ENCODE measurements at regions not wholly inside any gene's neighbourhood (a gene's known extent, or its start where the extent isn't known, plus 50 kb on each side); places are given as distances from the start of the nearest gene placed in this dataset.

DNA sequence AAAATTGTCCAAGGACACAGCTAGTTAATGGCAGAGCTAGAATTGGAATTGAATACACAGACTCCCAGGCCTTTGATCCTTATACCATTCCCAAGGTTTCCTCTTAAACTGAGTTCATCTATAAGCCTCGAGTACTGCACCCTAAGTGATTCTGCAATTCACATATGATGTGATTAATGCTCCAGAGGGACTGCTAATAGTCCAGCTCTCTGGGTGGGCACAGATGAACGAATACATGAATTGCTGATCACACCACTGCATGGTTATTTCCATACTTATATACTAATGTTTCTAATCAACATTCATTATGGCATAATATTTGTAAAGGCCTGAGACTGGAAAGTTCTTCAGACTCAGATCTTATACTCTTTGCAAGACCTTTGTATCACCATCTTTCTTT, 101.8 kb downstream of the NUFIP1 start:
- Mint-ChIP-seq H3K9me3 (no peaks in the 10 kb centered on the region), H3K27me3 (ENCODE audit: low read depth) (peaks cover 10% of the 10 kb centered on the region), H3K4me3 (no peak overlapping the region), H3K27ac (no peak overlapping the region), H3K36me3 (ENCODE audit: low read depth) (no peaks in the 10 kb centered on the region), H3K4me1 (no peaks in the 10 kb centered on the region)
- TF ChIP-seq, protein P1, sequence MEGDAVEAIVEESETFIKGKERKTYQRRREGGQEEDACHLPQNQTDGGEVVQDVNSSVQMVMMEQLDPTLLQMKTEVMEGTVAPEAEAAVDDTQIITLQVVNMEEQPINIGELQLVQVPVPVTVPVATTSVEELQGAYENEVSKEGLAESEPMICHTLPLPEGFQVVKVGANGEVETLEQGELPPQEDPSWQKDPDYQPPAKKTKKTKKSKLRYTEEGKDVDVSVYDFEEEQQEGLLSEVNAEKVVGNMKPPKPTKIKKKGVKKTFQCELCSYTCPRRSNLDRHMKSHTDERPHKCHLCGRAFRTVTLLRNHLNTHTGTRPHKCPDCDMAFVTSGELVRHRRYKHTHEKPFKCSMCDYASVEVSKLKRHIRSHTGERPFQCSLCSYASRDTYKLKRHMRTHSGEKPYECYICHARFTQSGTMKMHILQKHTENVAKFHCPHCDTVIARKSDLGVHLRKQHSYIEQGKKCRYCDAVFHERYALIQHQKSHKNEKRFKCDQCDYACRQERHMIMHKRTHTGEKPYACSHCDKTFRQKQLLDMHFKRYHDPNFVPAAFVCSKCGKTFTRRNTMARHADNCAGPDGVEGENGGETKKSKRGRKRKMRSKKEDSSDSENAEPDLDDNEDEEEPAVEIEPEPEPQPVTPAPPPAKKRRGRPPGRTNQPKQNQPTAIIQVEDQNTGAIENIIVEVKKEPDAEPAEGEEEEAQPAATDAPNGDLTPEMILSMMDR (IDR thresholded peaks at IDR 0.05; ENCODE audit: unreplicated experiment in 3 of 3): no peak

DNA sequence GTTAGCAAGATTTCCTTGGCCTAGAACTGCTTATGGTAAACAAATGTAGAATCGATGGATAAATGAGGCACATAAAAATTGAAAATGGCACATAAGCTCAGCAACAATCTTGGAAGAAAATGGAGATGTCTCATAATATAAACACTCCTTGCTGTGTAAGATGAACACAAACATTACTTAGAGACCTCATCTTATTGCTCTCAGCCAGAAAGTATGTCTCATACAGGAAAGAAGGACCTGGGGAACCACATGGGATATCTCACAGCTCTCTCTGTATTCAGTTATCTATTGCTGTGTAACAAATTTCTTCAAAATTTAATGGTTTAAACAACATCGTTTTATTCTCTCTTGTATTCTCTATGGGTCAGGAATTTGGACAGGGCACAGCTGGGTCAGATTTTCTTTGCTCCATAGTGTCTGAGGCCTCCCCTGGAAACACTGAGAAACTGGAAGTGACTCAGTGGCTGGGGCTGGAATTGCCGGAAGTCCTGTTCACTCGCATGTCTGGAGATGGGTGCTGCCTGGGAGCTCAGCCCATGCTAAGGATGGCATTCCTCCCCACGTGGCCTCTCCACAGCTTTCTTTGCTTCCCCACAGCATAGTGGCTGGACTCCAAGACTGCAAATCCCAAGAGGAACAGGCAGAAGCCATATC, 105.1 kb downstream of the NUFIP1 start:
- H3K4me1 Mint-ChIP-seq: no peaks in the 10 kb centered on the region
- TF ChIP-seq, protein P1 (IDR thresholded peaks at IDR 0.05; ENCODE audit: unreplicated experiment in 3 of 3): no peak
- H3K4me3 Mint-ChIP-seq: no peak overlapping the region
- H3K9me3 Mint-ChIP-seq: no peaks in the 10 kb centered on the region
- no peaks in the 10 kb centered on the region for H3K36me3 Mint-ChIP-seq (ENCODE audit: low read depth)
- peaks cover 17% of the 10 kb centered on the region for H3K27me3 Mint-ChIP-seq (ENCODE audit: low read depth)
- H3K27ac Mint-ChIP-seq: no peak overlapping the region

DNA sequence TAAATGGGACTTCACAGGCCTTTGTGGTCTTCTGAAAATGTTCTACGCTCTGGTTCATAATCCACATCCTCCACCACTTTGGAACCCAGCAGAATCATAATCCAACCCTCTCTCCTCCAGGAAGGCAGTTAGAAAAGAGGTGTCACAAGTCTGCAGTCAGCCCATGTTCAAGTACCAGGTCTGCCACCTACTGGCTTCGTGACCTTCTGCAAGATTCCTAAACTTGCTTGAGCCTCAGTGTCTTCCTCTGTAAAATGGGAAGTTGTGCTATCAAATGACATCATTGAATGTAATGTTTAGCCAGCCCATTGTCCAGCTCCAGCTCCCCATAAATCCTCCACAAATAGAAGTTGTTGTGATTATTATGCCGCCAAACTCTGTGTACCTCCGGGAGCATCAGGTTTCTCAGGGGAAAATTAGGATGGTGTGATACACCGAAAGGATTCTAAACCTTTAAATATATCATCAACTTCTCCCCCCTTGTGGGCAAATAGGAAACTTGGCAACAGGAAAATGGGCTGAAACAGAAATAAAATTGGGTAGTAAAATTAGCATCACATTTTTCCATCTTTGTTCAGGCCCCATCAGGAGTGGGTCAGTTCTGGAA, 109.7 kb downstream of the NUFIP1 start:
- peaks cover 13% of the 10 kb centered on the region for H3K9me3 Mint-ChIP-seq
- TF ChIP-seq, protein P1 (IDR thresholded peaks at IDR 0.05; ENCODE audit: unreplicated experiment in 3 of 3): peak in 1 of 3 experiments; percentile 23
- H3K36me3 Mint-ChIP-seq (ENCODE audit: low read depth): no peaks in the 10 kb centered on the region
- no peaks in the 10 kb centered on the region for H3K4me1 Mint-ChIP-seq
- no peak overlapping the region for H3K27ac Mint-ChIP-seq
- H3K4me3 Mint-ChIP-seq: no peak overlapping the region
- H3K27me3 Mint-ChIP-seq (ENCODE audit: low read depth): peaks cover 35% of the 10 kb centered on the region

DNA sequence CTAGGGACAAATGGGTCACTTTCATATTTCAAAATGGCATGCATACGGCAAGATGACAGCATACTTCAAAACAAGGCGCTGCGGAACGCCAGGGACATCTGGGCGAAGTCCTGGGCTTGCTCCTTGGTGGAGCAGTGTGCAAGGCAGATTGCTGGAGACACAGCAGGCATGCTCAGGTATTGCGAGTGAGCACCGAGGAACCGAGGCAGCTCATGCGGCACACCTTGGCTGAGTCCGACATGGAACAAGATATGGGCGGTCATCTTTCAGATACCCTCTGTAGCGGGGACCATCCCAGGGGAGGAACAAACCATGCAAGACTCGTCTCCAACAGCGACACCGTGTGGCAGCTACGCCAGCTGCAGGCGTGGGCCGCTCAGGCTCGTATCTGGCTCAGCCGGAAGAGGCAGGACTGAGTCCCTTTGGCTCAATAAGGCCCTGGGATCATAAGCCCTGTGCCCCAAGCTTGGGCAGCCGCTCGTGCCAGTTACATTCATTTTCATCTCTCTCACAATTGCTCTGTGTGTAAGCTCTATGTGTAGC, 112.4 kb downstream of the NUFIP1 start:
- H3K27ac Mint-ChIP-seq: no peak overlapping the region
- peaks cover 57% of the 10 kb centered on the region for H3K27me3 Mint-ChIP-seq (ENCODE audit: low read depth)
- H3K4me1 Mint-ChIP-seq: no peaks in the 10 kb centered on the region
- no peak overlapping the region for H3K4me3 Mint-ChIP-seq
- TF ChIP-seq, protein P1 (IDR thresholded peaks at IDR 0.05; ENCODE audit: unreplicated experiment in 3 of 3): peak in 1 of 3 experiments; percentile 30
- no peaks in the 10 kb centered on the region for H3K36me3 Mint-ChIP-seq (ENCODE audit: low read depth)
- H3K9me3 Mint-ChIP-seq: peaks cover 13% of the 10 kb centered on the region

DNA sequence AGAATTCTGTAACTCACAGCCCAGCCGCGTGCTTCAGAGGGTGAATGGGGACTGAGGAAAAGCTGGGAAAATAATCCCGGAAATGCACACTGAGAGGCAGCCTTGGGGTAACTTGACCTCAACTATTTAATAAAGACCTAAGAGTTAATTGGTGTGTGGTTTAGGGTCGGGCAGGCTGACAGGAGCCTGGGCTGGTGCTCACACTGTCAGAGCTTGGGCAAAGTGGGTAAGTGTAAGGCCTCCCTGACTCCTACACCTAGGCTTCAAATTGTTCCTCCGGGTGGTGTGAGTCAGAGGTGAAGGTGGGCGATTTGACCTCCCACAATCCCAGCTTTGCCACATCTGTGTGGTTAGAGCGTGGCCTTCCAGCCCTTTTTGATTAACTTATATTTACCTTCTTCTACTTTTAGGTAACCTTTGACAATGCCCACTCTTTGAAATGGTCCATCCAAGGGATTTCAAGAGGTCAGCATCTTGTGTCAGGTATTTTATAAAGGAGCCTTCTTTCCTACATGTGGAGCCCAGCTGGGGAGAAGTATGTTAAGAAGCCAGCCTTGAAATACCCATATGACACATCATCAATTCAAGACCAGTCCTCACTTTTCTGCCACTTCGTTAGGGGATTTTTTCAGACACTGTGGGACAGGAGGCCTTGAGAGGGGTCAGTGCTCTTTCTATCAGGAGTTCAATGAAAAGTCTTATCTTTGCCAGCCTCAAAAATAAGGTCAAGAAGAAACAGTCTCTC, 114.2 kb downstream of the NUFIP1 start:
- Mint-ChIP-seq H3K9me3 (peaks cover 13% of the 10 kb centered on the region), H3K4me3 (no peak overlapping the region), H3K27ac (no peak overlapping the region), H3K27me3 (ENCODE audit: low read depth) (peaks cover 56% of the 10 kb centered on the region), H3K36me3 (ENCODE audit: low read depth) (no peaks in the 10 kb centered on the region), H3K4me1 (peaks cover 5% of the 10 kb centered on the region)
- TF ChIP-seq, protein P1 (IDR thresholded peaks at IDR 0.05; ENCODE audit: unreplicated experiment in 3 of 3): no peak
